ENCODE measurements at regions not wholly inside any gene's neighbourhood (a gene's known extent, or its start where the extent isn't known, plus 50 kb on each side); places are given as distances from the start of the nearest gene placed in this dataset.

- no peak for TF ChIP-seq CTCF (IDR thresholded peaks at IDR 0.05; ENCODE audit: low read depth, low read length, missing control alignments)
- DNase-seq (ENCODE audit: low read depth): no peak
- H3K4me3 ChIP-seq (ENCODE audit: low read depth, low read length): no peak overlapping the region
Measured at GRCh38 chr10:44164251-44164956, 220.5 kb downstream of the CXCL12 start.

GRCh38 chr10:44161184-44161583 lies 223.7 kb downstream of the CXCL12 start:
- TF ChIP-seq CTCF (IDR thresholded peaks at IDR 0.05; ENCODE audit: low read depth, low read length, missing control alignments): no peak
- H3K4me3 ChIP-seq (ENCODE audit: low read depth, low read length): no peak overlapping the region
- no peak for DNase-seq (ENCODE audit: low read depth)

GRCh38 chr10:44157574-44157973 lies 227.3 kb downstream of the CXCL12 start:
- H3K4me3 ChIP-seq (ENCODE audit: low read depth, low read length): no peak overlapping the region
- DNase-seq (ENCODE audit: low read depth): no peak
- no peak for TF ChIP-seq CTCF (IDR thresholded peaks at IDR 0.05; ENCODE audit: low read depth, low read length, missing control alignments)

GRCh38 chr10:44154956-44155355 lies 229.9 kb downstream of the CXCL12 start:
- no peak for TF ChIP-seq CTCF (IDR thresholded peaks at IDR 0.05; ENCODE audit: low read depth, low read length, missing control alignments)
- no peak for DNase-seq (ENCODE audit: low read depth)
- no peak overlapping the region for H3K4me3 ChIP-seq (ENCODE audit: low read depth, low read length)

GRCh38 chr10:44153918-44154670 lies 230.8 kb downstream of the CXCL12 start:
- H3K4me3 ChIP-seq (ENCODE audit: low read depth, low read length): no peak overlapping the region
- no peak for TF ChIP-seq CTCF (IDR thresholded peaks at IDR 0.05; ENCODE audit: low read depth, low read length, missing control alignments)
- no peak for DNase-seq (ENCODE audit: low read depth)

- DNase-seq (ENCODE audit: low read depth): no peak
- no peak overlapping the region for H3K4me3 ChIP-seq (ENCODE audit: low read depth, low read length)
- no peak for TF ChIP-seq CTCF (IDR thresholded peaks at IDR 0.05; ENCODE audit: low read depth, low read length, missing control alignments)
Measured at GRCh38 chr10:44143556-44143955, 241.3 kb downstream of the CXCL12 start.

Measured in GM12864 (cell line).